HG02642 (cell line): ENCODE measurements at regions not wholly inside any gene's neighbourhood (a gene's known extent, or its start where the extent isn't known, plus 50 kb on each side); places are given as distances from the start of the nearest gene placed in this dataset.
"Not testable (repeated sequence)": the region's sequence is repeated elsewhere in the genome, so short reads cannot be mapped to it uniquely, and the experiment has no call there.

Experiments
- ATAC-seq: cut with Tn5 transposase; IDR thresholded peaks from one replicate; pipeline ENCODE4 v1.9.1; 2021; ENCODE audit warnings: mild to moderate bottlenecking; ENCODE audit not compliant: unreplicated experiment, poor library complexity

- ATAC-seq: peak; percentile 70
These were observed 79.2 kb downstream of the C9orf152 start for GRCh38 chr9:110128664-110129329.

GRCh38 chr9:110129425-110129824 lies 78.5 kb downstream of the C9orf152 start:
- no peak for ATAC-seq

GRCh38 chr9:110130211-110130610 lies 77.7 kb downstream of the C9orf152 start:
- no peak for ATAC-seq

GRCh38 chr9:110130791-110131416 lies 77.1 kb downstream of the C9orf152 start:
- no peak for ATAC-seq

GRCh38 chr9:110131499-110131898 lies 76.5 kb downstream of the C9orf152 start:
- ATAC-seq: no peak

GRCh38 chr9:110132531-110132930 lies 75.4 kb downstream of the C9orf152 start:
- ATAC-seq: not testable (repeated sequence)

- no peak for ATAC-seq
These were observed 74.9 kb downstream of the C9orf152 start for GRCh38 chr9:110133059-110133458.

- no peak for ATAC-seq
These were observed 74.2 kb downstream of the C9orf152 start for GRCh38 chr9:110133608-110134210.

- no peak for ATAC-seq
These were observed 72.1 kb downstream of the C9orf152 start for GRCh38 chr9:110135846-110136245.

GRCh38 chr9:110136802-110137201 lies 71.2 kb downstream of the C9orf152 start:
- ATAC-seq: no peak

GRCh38 chr9:110140276-110140675 lies 67.7 kb downstream of the C9orf152 start:
- ATAC-seq: no peak

- ATAC-seq: no peak
These were observed 66.6 kb downstream of the C9orf152 start for GRCh38 chr9:110141227-110141793.

- no peak for ATAC-seq
These were observed 65.7 kb downstream of the C9orf152 start for GRCh38 chr9:110142253-110142652.

- peak; percentile 19 for ATAC-seq
These were observed 65.0 kb downstream of the C9orf152 start for GRCh38 chr9:110142868-110143481.

- ATAC-seq: peak; percentile 52
These were observed 64.5 kb downstream of the C9orf152 start for GRCh38 chr9:110143485-110143884.

GRCh38 chr9:110143950-110144545 lies 63.9 kb downstream of the C9orf152 start:
- peak; percentile 60 for ATAC-seq

GRCh38 chr9:110146373-110146772 lies 61.6 kb downstream of the C9orf152 start:
- no peak for ATAC-seq

- peak; percentile 79 for ATAC-seq
These were observed 59.6 kb downstream of the C9orf152 start for GRCh38 chr9:110148384-110148783.

GRCh38 chr9:110148891-110149290 lies 59.1 kb downstream of the C9orf152 start:
- no peak for ATAC-seq
